MCF 10A (cell line): ENCODE measurements at regions not wholly inside any gene's neighbourhood (a gene's known extent, or its start where the extent isn't known, plus 50 kb on each side); places are given as distances from the start of the nearest gene placed in this dataset.
A peak's percentile ranks its signal among the peaks of the same experiment; 100 is the strongest.

Experiments used
- BruUV-seq: library from RNA; stranded (reverse); fragments of 400-500 nt; replicated peaks from 2 replicates; lab custom pipeline; 2021; lab: Mats Ljungman, UMichigan
- CTCF ChIA-PET: fragments of 300-600 bp; sonication (Branson Sonifier 250); formaldehyde crosslinking; extraction: SDS; loops from one replicate; lab custom pipeline; 2021; ENCODE audit warnings: antibody characterized with exemption, inconsistent platforms; lab: Yijun Ruan, JAX
- POLR2A ChIA-PET: fragments of 300-600, 350-650 bp; sonication (Branson Sonifier 250); formaldehyde crosslinking; extraction: SDS; loops from one replicate; lab custom pipeline; 2020; ENCODE audit warnings: antibody characterized with exemption, inconsistent platforms; lab: Yijun Ruan, JAX
- DNase-seq: peaks from one replicate; pipeline ENCODE4 v3.0.0-alpha.2; 2018; ENCODE audit not compliant: unreplicated experiment
- H3K27ac Mint-ChIP-seq: one replicate; pipeline ENCODE4 v1.8.0; 2022; ENCODE audit warnings: mild to moderate bottlenecking, low read depth, mixed read lengths; ENCODE audit not compliant: unreplicated experiment
- H3K27me3 Mint-ChIP-seq: one replicate; pipeline ENCODE4 v1.8.0; 2022; ENCODE audit warnings: mixed read lengths; ENCODE audit not compliant: insufficient read depth, unreplicated experiment
- H3K36me3 Mint-ChIP-seq: one replicate; pipeline ENCODE4 v1.8.0; 2022; ENCODE audit warnings: mild to moderate bottlenecking, moderate library complexity, mixed read lengths; ENCODE audit not compliant: insufficient read depth, unreplicated experiment
- H3K4me1 Mint-ChIP-seq: one replicate; pipeline ENCODE4 v1.8.0; 2022; ENCODE audit warnings: mixed read lengths; ENCODE audit not compliant: insufficient read depth, unreplicated experiment
- H3K4me3 Mint-ChIP-seq: one replicate; pipeline ENCODE4 v1.8.0; 2022; ENCODE audit warnings: mild to moderate bottlenecking, moderate library complexity, mixed read lengths; ENCODE audit not compliant: unreplicated experiment
- H3K9me3 Mint-ChIP-seq: one replicate; pipeline ENCODE4 v1.8.0; 2022; ENCODE audit warnings: mixed read lengths; ENCODE audit not compliant: unreplicated experiment
- CTCF ChIP-seq: fragments of 200-600 bp; IDR thresholded peaks from one replicate; pipeline ENCODE4 v1.8.0; 2022; ENCODE audit warnings: antibody characterized with exemption, mild to moderate bottlenecking; ENCODE audit not compliant: unreplicated experiment
- intact Hi-C: fragments of 100-400 bp; cut with micrococcal nuclease; formaldehyde crosslinking; loops from 2 replicates; pipeline ENCODE4 v1.14.1; 2022

GRCh38 chr7:25933921-25934320 lies 218.1 kb upstream of the NFE2L3 start:
- intact Hi-C loops = no loop called here
- no TSS peak for BruUV-seq
- ChIA-PET POLR2A (no interaction called here), CTCF (interaction anchor here (1.0 kb wide), 1 partner anchor 127 kb away, joined by 3 read pairs; no protein-coding TSS in a partner anchor)
- Mint-ChIP-seq H3K4me1 (peaks cover 4% of the 10 kb centered on the region), H3K27ac (no peak overlapping the region), H3K36me3 (no peaks in the 10 kb centered on the region), H3K4me3 (no peak overlapping the region), H3K9me3 (peaks cover 23% of the 10 kb centered on the region), H3K27me3 (no peaks in the 10 kb centered on the region)
- TF ChIP-seq CTCF = no peak
- no peak for DNase-seq

- TSS peak; percentile 53 for BruUV-seq
- peaks cover 24% of the 10 kb centered on the region for H3K4me1 Mint-ChIP-seq
- no peak for DNase-seq
- ChIA-PET POLR2A (interaction anchor here (0.6 to 2.2 kb wide), 13 partner anchors 9 to 1227 kb away, joined by 3 to 15 read pairs (median 4); partner anchors contain the start of gene CBX3), CTCF (interaction anchor here (0.6 to 2.4 kb wide), 11 partner anchors 10 to 723 kb away, joined by 3 to 6 read pairs (median 4); no protein-coding TSS in a partner anchor)
- intact Hi-C loops = loop anchor here (2.0 kb wide), 1 partner anchor 13 kb away; no protein-coding TSS in a partner anchor
- TF ChIP-seq CTCF = no peak
- H3K27ac Mint-ChIP-seq = peak overlapping the region; percentile 46
- peaks cover 16% of the 10 kb centered on the region for H3K9me3 Mint-ChIP-seq
- H3K36me3 Mint-ChIP-seq = no peaks in the 10 kb centered on the region
- H3K4me3 Mint-ChIP-seq = peak overlapping the region; percentile 42
- no peaks in the 10 kb centered on the region for H3K27me3 Mint-ChIP-seq
Observed at GRCh38 chr7:25940086-25940906, 211.7 kb upstream of the NFE2L3 start.

- no TSS peak for BruUV-seq
- Mint-ChIP-seq H3K27ac (no peak overlapping the region), H3K36me3 (no peaks in the 10 kb centered on the region), H3K27me3 (no peaks in the 10 kb centered on the region), H3K4me1 (peaks cover 35% of the 10 kb centered on the region), H3K9me3 (no peaks in the 10 kb centered on the region), H3K4me3 (no peak overlapping the region)
- ChIA-PET CTCF (interaction anchor here (0.8 to 1.3 kb wide), 3 partner anchors 118 to 432 kb away, joined by 3 read pairs; no protein-coding TSS in a partner anchor), POLR2A (interaction anchor here (0.6 to 1.3 kb wide), 6 partner anchors 14 to 1206 kb away, joined by 3 to 4 read pairs (median 3); no protein-coding TSS in a partner anchor)
- DNase-seq = peak; percentile 35
- no peak for TF ChIP-seq CTCF
- intact Hi-C loops = no loop called here
Observed at GRCh38 chr7:25944777-25945515, 207.1 kb upstream of the NFE2L3 start.
